HTR-8/SVneo (cell line): ENCODE measurements at regions not wholly inside any gene's neighbourhood (a gene's known extent, or its start where the extent isn't known, plus 50 kb on each side); places are given as distances from the start of the nearest gene placed in this dataset.
"Not testable (repeated sequence)": the region's sequence is repeated elsewhere in the genome, so short reads cannot be mapped to it uniquely, and the experiment has no call there.

Experiments
- DNase-seq: peaks from one replicate; pipeline ENCODE4 v3.0.0; 2011; ENCODE audit warnings: low spot score, mixed read lengths; ENCODE audit not compliant: insufficient read length
- FAIRE-seq: peaks from 2 replicates; lab custom pipeline; 2011; peaks lifted over from hg19 to GRCh38; lab: Jason Lieb, UNC

GRCh38 chr17:72458301-72458700 is 337.5 kb downstream of the SOX9 start:
- no peak for DNase-seq
- no peak for FAIRE-seq

GRCh38 chr17:72460711-72461110 is 339.9 kb downstream of the SOX9 start:
- no peak for DNase-seq
- no peak for FAIRE-seq

DNA sequence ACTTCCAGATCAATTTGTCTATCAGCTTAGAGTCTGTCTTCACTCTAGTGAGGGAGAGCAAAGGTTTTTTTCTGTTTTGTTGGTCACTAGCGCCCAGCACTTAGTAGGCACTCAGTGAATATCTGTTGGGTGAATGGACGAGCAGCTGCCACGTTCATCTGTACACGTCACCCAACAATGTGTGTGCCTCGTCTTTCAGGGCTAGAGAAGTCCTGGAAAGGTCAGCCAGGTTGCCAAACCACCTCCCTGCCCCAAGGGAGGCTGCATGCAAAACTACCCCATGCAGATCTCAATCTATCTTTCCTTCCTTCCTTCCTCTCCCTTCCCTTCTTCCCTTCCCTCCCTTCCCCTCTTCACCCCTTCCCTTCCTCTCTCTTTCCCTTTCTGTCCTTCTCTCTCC is 340.9 kb downstream of the SOX9 start:
- FAIRE-seq (no peak), DNase-seq (no peak)

DNA sequence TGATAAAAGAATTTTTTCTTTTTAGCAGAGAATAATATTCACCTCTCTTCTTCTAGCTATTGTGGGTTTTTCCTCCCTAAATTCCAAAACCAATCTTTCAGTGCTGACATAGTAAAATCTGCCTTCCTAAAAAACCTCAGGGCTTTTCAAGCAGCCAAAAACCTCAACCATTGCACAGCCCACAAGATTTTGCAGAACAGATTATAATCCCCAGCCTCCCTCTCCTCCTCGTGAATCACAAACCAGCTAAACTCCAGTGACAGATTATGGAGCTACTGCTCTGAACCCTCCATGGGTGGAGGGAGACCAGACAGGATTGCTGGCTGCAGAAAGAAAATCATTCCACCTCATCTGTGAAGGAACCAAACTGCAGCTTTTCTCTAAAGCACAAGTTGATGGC is 341.6 kb downstream of the SOX9 start:
- DNase-seq: no peak
- no peak for FAIRE-seq

- DNase-seq (no peak), FAIRE-seq (no peak)
These were observed 342.0 kb downstream of the SOX9 start for GRCh38 chr17:72462814-72463213.

- no peak for DNase-seq
- no peak for FAIRE-seq
These were observed 342.7 kb downstream of the SOX9 start for GRCh38 chr17:72463287-72464102.

DNA sequence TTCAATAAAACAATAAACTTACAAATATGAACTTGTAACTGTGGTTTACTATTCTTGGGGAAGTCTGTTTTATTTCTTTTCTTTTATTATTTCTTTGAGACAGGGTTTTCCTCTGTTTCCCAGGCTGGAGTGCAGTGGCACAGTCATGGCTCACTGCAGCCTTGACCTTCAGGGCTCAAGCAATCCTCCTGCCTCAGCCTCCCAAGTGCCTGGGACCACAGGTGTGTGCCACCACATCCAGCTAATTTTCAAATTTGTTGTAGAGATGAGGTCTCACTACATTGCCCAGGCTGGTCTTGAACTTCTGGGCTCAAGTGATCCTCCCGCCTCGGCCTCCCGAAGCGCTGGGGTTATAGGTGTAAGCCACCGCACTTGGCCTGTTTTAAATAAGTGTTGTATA is 343.4 kb downstream of the SOX9 start:
- not testable (repeated sequence) for DNase-seq, FAIRE-seq

DNA sequence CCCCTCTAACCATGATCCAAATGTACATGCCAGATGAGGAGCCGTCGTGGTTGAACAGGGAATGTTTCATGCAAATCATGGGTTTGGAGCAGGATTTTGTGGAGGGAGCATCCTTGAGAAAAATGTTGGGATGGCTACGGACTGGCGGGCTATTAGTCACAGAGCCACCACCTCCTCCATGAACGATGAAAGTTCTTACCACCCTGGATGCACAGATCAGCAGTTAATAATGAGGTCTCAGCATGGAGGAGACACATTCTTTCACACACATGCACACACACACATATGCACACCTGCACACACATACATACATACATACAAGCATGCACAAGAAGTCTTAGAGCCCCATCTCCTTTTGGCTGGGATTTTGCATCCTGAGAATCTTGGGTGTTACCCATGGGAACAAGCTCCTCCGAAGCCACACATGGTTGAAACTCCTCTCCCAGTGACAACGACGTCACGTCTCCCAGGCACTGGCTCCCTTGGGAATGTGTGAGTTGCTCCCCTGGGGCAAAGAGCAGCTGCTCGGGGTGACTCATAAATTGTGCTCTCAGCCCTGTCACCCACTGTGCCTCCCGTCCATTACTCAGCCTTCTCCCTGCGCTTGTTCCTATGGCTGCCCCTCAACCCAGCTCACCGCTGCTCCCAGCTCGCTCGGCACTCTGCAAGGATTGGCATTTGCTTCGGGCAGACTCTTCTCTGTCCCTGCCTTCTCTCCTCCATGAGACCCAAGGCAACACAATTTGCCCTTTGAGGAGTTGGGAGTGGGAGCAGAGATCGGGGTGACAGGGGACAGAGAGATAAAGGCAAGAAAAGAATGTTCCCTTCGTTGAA is 344.6 kb downstream of the SOX9 start:
- FAIRE-seq: peak; percentile 93

GRCh38 chr17:72466199-72466598 is 345.4 kb downstream of the SOX9 start:
- FAIRE-seq (peak; percentile 70), DNase-seq (peak; percentile 76)

More for the DNA sequence above, 344.6 kb downstream of the SOX9 start:
- DNase-seq: peak; percentile 98

DNA sequence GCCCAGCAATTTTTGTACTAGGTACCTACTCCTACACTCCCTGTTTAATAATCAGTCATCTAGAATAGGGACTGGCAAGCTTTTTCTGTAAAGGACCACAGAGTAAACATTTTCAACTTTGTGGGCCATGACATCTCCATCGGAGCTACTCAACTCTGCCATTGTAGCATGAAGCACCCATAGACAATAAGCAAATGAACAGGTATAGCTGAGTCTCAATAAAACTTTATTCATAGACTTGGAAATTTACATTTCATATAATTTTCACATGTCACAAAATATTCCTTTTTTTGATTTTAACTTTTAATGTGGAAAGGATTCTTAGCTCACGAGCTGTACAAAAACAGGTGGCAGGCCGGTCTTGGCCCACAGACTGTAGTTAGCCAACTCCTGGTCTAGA is 345.8 kb downstream of the SOX9 start:
- DNase-seq (no peak), FAIRE-seq (no peak)

- FAIRE-seq (no peak), DNase-seq (no peak)
These were observed 347.2 kb downstream of the SOX9 start for GRCh38 chr17:72467841-72468653.

DNA sequence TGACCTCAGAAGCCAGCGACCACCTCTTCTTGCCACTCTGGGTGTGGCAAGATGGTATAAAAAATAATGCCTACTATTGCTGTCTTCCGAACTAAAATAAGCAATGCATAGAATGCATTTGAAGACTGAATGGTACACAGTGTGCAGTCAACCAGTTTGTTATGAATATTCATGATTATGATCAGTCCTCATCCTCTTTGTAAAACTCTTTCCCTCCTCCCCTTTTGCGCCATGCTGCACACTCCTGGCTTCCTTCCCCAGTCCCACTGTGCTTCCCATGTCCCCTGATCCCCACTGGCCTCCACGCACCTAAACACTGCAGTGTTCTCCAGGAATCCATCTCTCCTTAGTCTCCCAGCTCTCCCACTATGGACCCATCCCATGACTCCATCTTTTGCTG is 348.0 kb downstream of the SOX9 start:
- DNase-seq (no peak), FAIRE-seq (no peak)

- DNase-seq: no peak
These were observed 349.4 kb downstream of the SOX9 start for GRCh38 chr17:72470121-72470705.

DNA sequence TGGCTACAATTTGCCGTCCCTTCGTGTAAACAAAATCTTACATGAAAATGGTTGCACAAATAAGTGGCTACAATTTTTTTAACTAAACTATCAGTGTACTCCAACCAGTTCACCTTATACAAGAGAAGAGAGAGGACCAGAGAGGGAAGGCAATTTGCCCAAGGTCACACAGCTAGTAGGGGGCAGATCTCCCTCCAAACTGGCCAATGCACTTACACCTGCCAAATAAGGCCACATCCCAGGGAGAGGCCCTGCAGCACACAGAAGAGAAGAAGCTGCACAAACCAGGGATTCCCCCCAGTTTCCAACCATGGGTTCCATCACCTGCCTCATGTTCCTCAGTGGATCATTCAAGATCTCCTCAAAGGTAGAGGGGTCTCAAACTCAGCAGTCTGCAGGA is 349.9 kb downstream of the SOX9 start:
- no peak for FAIRE-seq
- no peak for DNase-seq

More at GRCh38 chr17:72470121-72470705, 349.4 kb downstream of the SOX9 start:
- no peak for FAIRE-seq

GRCh38 chr17:72471296-72471695 is 350.5 kb downstream of the SOX9 start:
- FAIRE-seq: no peak
- no peak for DNase-seq

- FAIRE-seq: peak; percentile 57
- no peak for DNase-seq
These were observed 351.3 kb downstream of the SOX9 start for GRCh38 chr17:72472106-72472505.

- not testable (repeated sequence) for DNase-seq, FAIRE-seq
These were observed 352.1 kb downstream of the SOX9 start for GRCh38 chr17:72472853-72473390.

DNA sequence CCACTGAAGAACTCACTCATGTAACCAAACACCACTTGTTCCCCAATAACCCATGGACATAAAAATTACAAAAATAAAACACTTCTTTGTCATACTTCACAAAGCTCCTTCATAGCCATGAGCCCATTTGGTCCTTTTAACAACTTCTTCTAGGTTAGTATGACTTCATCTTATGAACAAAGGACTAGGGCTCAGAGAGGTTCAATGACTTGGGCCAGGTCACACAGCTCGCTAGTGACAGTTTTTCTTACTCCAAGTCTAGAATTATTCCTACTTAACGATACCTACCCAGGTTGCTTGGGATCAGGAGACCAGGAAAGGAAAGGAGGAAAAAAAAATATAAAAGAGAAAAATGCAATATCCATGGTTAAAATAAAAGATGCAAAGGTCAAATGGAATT is 353.4 kb downstream of the SOX9 start:
- DNase-seq: no peak

GRCh38 chr17:72474719-72475477 is 354.1 kb downstream of the SOX9 start:
- DNase-seq (no peak), FAIRE-seq (no peak)

More for the DNA sequence above, 353.4 kb downstream of the SOX9 start:
- no peak for FAIRE-seq
